ENCODE measurements at regions not wholly inside any gene's neighbourhood (a gene's known extent, or its start where the extent isn't known, plus 50 kb on each side); places are given as distances from the start of the nearest gene placed in this dataset.
A peak's percentile ranks its signal among the peaks of the same experiment; 100 is the strongest.

- no peak for DNase-seq (ENCODE audit: low spot score)
These were observed 1881.7 kb downstream of the MRPL39 start for GRCh38 chr21:23725576-23725975.

DNA sequence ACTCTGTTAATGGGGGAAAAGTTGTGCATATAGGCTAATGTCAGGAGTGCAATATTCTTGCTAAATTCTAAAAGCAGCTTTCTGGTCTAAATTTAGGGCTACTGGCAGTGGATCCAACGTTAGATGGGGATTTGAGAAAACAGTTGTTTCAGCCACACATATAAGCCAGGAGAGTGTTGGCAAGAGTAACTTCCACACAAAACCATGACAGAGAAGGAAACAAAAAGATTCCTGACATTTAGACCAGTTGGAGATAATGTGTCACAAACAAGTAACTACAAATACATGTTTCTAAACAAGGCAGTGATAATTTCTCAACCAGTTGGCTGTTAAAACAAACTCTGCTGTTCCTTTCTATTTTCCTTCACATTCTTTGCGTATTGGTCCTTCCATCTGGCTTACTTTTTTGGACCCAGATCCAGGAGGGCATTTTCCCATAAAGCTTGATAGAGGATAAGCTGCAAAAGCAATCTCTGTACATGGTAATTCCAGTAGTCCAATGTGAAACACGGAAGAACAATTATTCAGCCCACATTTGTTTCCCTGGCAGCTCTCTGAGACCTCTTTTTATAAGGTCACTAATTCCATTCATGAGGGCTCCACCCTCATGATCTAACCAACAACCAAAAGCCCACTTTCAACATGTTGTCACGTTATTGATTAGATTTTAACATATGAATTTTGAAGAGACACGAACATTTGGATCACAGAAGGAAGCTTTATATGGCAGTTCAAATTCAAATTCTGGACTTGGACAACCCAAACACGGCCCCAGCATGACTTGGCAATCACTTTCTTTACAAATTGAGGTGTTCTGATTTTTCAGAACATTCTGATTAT, 1888.6 kb downstream of the MRPL39 start:
- no peak for DNase-seq (ENCODE audit: low spot score)

- DNase-seq (ENCODE audit: low spot score): no peak
These were observed 1895.1 kb downstream of the MRPL39 start for GRCh38 chr21:23712166-23712565.

DNA sequence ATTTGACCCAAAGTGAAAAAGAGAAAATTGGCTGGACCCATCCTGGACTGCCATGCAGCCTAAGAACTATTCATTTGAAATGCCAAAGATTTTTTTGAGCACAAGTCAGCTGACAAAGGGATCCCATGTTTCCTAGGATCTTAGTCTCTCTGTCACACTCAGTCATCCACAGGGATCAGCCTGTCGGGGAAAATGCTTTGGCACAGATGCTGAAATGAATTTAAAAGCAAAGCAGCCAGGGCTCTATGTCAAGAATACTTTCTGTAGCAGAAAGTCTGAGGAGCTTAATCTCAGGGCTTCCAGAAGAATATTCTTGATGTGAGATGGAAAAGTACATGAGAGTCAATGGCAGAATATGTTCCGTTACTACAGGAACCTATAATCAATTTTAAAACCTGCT, 1900.8 kb downstream of the MRPL39 start:
- no peak for DNase-seq (ENCODE audit: low spot score)

- DNase-seq (ENCODE audit: low spot score): no peak
These were observed 1907.9 kb downstream of the MRPL39 start for GRCh38 chr21:23699402-23699801.

- no peak for DNase-seq (ENCODE audit: low spot score)
These were observed 1908.7 kb downstream of the MRPL39 start for GRCh38 chr21:23698619-23699018.

DNA sequence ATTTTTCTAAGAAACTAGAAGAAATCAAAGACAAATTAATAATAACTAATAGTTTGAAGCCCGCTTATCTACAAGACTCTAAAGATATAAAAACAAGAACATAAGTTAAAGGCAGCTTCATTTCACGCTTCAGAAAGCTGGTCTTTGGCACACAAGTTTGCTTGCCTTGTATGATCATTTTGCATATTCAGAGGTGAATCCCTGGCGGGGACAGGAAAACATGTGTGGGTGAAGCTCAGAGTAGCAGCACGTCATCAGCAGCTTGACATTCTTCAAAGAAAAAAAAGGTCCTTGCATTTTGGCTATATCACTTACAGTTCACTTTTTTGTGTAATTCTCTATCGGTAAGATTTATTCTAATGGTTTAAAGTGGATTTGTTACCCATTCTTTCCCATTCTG, 1911.8 kb downstream of the MRPL39 start:
- peak; percentile 9 for DNase-seq (ENCODE audit: low spot score)

GRCh38 chr21:23694390-23694789, 1912.9 kb downstream of the MRPL39 start:
- DNase-seq (ENCODE audit: low spot score): no peak

DNA sequence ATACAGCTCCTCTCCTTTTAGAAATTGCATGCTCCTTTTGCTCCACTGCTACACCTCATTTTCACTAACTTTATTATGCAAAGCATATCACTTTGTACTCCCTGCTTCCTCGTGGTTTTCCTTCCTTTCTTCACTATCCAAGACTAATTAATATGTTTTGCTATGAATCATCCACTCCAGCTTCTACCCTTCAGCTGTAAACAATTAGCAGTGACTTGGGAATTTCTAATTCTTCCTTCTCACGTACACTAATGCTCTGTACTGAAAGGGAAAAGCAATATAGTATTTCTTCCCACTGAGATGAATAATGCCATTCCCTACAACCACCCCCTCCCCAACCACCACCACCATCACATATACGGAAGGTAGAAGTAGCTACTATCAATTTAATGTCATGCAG, 1917.0 kb downstream of the MRPL39 start:
- DNase-seq (ENCODE audit: low spot score): no peak

DNA sequence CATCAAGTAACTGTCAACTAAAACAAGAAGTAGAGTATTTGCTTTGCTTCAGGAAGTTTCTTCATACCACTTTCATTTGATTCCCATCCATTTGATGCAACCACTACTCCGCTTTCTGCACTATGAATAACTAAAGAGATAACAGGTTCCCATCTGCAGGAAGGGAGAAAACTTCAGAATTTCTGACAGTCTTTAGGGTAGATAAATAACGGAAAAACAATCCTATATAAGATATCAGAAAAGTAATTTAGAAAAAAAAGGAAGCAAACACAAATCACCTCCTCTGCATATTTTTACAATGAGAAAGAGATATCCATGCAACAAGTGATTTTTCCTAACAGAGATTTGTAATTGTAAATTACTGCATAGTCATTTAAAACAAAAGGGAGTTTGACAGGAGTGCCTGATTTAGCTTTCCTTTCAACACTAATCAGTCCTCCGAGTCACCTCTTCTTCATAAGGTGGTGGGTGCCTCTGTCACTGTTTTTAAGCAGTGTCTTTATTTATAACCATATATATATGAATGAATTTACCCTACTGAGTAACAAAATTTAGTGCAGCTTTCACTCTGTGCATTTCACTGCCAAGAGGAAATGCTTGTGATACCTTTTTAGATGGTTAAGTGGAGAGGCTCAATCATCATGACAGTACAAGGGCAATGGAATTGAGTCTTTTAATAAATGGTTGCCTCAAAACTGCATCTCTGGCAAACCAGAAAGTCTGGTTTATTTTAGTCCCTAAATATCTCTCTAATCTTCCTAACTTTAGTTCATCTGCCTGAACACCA, 1920.4 kb downstream of the MRPL39 start:
- DNase-seq (ENCODE audit: low spot score): no peak

DNA sequence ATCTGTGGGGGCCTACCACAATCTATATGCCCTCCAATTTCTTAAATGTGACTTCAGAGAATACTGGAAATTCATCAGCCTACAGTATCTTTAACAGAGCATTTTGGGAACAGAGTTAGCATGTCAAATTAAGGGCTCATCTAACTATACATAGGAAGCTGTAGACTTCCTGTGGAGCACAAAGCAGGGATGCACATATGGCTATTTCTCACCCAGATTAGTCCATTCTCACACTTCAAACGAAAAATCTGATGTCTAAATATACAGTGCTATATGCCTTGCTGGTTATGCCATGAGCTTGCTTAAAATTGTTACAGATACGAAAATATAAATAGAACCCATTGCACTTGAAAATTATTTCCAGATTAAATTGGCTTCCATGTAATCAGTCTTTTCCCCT, 1922.8 kb downstream of the MRPL39 start:
- DNase-seq (ENCODE audit: low spot score): no peak

DNA sequence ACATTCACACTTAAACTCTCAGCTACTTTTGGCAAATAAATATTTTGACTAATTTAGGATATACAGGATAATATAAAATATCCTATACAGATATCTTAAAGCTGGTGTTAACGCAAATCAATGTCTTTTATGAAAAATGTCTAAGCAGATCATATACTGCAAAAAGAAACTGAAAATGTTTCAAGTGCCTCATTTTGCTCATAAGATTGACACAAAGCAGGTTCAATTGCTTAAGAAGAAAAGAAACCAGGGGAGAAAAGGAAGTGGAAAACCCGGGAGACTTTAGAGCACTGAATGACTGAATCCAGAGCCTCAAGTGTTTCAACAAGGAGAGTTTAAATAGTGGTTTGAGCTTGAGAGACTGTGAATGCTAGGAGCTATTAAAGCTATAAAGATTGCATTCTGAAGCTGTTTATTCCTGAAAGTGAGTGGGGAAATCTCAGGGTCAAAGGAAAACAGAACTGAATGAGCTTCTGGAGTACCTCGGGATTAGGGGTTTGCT, 1943.0 kb downstream of the MRPL39 start:
- no peak for DNase-seq (ENCODE audit: low spot score)

DNA sequence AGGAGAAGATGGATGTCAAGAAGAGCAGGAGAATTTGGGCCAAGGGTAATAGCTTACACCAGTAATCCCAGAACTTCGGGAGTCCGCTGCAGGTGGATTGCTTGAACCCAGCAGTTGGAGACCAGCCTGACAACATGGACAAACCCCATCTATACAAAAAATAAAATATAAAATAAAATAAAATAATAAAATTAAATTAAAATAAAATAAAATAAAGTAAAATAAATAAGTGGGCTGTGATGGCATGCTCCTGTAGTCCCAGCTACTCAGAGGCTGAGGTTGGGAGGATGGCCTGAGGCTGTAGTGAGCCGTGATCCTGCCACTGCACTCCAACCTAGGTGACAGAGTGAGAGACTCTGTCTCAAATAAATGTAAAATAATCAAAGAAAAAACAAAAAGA, 1946.7 kb downstream of the MRPL39 start:
- no peak for DNase-seq (ENCODE audit: low spot score)

GRCh38 chr21:23644768-23645167, 1962.5 kb downstream of the MRPL39 start:
- no peak for DNase-seq (ENCODE audit: low spot score)

DNA sequence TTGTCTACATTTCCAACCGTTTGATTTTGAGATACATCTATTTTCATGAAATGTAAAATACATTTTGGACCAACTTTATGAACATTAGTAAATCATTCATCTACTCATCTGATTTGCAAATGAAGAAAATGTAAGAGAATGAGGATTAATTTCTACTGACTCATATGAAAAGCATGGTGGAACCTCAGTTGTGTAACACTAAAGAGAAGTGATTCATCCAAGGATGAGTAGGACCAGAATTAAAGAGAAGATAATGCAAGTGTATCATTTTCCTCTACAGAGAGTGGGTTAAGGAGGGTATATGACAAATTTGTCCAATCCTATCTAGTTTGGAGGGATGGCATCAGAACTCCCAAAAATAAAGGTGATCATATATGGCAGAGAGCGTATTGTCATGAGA, 1967.6 kb downstream of the MRPL39 start:
- DNase-seq (ENCODE audit: low spot score): no peak

DNA sequence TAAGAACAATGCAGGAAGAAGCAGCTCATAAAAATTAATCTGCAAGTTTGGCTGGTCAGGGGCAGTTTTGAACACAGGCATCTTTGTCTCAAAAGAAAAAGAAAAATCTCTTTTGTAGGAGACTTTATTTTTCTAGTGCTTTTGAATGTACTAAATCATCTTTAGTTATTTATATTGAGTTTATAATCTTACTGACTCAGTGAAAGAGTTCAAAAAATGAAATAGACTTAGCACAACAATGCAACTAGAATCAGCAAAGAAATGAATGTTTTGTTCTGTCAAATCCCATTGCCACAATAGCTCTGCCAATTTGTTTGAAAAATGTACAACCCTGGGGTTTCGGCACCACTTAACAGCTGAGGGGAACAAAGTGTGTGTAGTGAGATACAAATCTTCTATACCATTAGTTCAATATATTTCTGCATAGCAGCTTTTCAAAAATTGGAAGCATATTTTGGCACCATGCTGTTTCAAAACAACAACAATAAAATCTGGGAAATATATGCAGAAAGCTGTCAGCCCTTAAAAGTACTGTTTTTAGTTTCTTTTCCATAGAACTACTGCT, 1969.1 kb downstream of the MRPL39 start:
- no peak for DNase-seq (ENCODE audit: low spot score)

- peak; percentile 75 for DNase-seq (ENCODE audit: low spot score)
These were observed 1973.8 kb downstream of the MRPL39 start for GRCh38 chr21:23633447-23633940.

DNA sequence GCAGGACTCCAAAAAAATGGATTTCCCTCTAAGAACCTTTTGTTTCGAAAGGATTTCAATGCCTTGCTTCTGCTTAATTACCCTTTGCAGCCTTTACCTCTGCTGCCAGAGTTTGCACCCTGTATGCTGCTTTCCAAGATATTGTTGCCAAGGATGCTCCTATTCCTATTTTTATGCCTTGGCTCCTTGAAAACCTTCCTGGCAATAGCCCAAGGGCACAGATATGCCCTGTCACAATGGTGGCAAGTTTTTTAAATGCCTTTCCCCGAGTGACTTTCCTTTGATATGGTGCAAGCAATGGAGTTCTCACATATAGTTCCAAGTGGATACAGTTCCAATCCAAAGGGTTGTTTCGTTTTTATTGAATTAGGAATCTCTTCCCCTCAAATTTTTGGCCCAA, 1983.0 kb downstream of the MRPL39 start:
- no peak for DNase-seq (ENCODE audit: low spot score)

GRCh38 chr21:23613014-23613413, 1994.3 kb downstream of the MRPL39 start:
- no peak for DNase-seq (ENCODE audit: low spot score)

DNA sequence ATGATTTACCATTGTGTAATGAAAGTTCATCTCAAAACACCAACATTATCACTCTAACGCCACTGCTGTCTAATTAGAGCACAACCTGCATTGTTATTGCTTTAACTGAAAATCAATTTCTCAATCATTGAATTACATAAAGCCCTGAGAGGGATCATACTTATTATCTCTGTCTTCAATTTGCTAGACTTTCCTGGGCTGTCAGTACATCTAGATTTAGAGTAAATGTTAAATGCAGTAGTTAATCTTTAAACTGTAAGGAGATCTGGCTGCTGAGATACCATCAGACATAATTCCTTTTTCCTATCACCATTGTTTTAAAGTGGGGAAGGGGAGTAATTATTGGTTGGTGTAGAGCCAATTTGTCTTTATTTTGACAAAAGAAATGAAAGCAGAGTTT, 1995.1 kb downstream of the MRPL39 start:
- DNase-seq (ENCODE audit: low spot score): no peak

DNA sequence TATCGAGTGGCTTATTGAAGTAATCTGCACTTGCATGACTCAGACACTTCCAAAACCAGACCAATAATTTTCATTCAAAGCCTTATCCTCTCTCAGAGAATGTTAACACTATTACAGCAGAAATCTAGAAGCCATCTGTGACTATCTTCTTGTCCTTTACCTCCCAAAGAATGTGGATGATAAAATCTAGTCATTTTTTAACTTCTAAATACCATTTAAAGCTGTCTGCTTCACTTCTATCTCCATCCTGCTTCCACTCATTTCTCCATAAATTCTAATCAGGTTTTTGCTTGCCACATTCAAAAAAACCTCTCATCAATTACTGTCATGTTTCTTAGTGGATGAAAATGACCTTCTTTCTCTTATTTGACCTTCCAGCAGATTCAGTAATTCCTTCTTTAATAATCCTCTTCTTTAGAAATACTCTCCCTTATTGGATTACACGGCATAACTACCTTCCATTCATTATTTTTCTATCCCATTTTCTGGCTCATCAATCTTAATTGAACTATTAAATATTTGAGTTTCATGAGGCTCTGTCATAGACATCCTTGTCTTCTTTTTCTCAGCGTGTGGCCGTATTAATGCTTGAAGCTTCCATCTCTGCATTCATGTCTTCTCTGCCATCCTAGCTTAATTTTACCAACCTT, 1999.4 kb downstream of the MRPL39 start:
- DNase-seq (ENCODE audit: low spot score): no peak

GRCh38 chr21:23601549-23601948, 2005.7 kb downstream of the MRPL39 start:
- no peak for DNase-seq (ENCODE audit: low spot score)
